ENCODE measurements at regions not wholly inside any gene's neighbourhood (a gene's known extent, or its start where the extent isn't known, plus 50 kb on each side); places are given as distances from the start of the nearest gene placed in this dataset.

DNA sequence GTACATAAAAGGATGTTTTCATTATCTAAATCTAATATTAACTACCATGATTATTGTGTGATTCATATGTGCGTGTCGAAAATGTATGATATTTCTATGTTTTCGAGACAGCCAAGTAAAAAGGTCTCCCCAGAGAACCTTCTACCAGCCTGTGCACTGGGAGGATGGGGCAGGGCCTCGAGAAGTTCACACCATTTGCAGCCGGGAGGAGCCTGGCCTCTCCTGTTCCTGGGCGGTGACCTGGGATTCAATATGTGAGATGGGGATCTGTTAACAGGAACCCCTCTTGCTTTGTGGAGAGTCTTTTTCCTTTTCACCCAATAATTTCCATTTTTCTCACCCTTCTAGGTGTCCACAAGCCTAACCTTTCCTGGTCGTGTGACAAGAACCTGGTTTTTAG, 189.3 kb downstream of the IPO8 start:
- FAIRE-seq: no peak

DNA sequence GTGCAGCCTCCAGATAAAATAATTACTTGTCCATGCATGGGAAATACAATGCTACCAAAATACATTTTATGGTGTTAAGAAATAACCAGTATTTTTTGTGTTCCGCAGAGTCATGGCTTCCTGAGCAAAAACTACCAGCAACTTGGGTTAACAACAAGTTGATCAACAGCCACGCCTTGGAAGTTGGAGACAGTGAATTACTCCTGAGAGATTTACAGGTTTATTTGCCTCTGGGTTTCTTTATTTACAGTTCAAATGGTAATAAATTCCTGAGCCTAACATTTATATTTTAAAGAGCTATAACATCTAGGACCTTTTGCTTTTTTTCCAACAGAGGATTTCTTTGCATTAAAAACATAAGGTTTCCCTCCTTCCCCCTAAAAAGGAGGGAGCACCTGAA, 194.0 kb downstream of the IPO8 start:
- FAIRE-seq: no peak

GRCh38 chr12:30500532-30500931, 195.1 kb downstream of the IPO8 start:
- FAIRE-seq: no peak

DNA sequence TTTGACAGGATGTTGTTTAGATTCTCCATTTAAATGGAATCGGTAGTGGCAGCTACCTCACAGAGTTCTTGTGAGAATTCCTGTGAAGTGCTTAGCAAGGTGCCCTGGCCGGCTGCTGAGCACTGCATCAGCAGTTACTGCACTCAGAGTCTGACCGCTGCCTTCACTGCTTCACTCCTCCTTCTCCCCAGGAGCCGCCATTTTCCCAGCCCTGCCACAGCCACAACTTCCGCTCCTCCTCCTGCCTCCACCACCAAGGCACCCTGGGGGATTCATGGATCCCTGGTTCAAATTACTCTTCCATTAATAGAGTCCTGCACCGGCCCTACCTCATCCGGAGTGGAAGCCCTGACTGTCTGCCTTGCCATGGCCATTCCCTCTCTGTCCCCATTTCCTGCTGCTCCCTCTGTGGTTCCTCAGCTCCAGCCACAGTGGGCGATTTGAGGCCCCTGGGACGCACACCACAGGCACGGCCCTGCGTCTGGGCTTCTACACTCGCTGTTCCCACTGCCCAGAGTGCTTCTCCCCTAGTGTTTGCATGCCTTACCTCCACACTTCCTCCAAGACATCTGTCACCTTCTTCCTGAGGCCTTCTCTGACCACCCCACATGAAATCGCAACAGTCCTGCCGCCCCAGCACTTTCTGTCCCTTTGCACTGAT, 210.3 kb downstream of the IPO8 start:
- FAIRE-seq: no peak

- FAIRE-seq: no peak
Observed at GRCh38 chr12:30484658-30485057, 211.0 kb downstream of the IPO8 start.

- FAIRE-seq: no peak
Observed at GRCh38 chr12:30482650-30483049, 213.0 kb downstream of the IPO8 start.

DNA sequence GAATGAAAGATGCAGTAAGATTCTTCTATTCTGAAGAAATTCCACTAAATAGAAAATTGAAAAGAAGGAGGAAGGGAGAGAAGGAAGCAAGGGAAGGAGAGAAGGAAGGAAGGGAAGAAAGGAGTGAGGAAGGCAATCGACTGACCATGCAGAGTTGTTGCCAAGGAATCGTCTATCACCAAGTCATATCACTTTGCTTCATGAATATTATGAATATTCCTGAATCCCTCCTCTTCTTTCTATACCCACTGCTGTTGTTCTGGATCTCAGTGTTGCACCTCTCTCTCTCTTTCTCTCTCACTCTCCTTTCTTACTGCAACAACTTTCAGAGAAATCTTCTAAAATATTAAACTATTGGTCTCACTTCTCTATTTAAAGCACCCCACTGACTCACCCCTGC, 222.4 kb downstream of the IPO8 start:
- no peak for FAIRE-seq

DNA sequence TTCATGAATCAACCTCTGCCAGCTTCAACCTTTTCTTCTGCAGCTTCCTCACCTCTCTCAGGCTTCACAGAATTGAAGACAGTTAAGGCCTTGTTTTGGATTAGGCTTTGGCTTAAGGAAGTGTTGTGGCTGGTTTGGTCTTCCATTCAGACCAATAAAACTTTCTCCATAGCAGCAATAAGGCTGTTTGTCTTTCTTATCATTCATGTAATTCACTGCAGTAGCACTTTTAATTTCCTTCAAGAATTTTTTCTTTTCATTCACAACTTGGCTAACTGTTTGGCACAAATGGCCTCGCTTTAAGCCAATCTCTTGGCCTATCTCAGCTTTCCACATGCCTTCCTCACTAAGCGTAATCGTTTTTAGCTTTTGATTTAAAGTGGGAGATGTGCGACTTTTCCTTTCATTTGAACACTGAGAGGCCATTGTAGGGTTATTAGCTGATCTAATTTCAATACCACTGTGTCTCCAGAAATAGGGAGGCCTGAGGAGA, 229.5 kb downstream of the IPO8 start:
- no peak for FAIRE-seq

DNA sequence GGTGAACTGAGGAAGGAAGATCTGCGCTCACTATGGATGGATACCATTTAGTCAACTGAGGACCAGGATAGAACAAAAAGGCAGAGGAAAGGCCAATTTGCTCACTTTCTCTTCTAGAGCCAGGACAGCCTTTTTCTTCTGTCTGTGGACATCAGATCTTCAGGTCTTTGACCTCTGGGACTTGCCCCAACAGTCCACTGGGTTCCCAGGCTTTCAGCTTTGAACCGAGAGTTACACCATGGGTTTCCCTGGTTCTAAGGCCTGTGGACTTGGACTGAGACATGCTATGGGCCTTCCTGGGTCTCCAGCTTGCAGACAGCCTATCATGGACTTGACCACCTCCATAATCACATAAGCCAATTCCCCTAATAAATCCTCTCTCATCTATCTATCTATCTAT, 232.0 kb downstream of the IPO8 start:
- FAIRE-seq: no peak

DNA sequence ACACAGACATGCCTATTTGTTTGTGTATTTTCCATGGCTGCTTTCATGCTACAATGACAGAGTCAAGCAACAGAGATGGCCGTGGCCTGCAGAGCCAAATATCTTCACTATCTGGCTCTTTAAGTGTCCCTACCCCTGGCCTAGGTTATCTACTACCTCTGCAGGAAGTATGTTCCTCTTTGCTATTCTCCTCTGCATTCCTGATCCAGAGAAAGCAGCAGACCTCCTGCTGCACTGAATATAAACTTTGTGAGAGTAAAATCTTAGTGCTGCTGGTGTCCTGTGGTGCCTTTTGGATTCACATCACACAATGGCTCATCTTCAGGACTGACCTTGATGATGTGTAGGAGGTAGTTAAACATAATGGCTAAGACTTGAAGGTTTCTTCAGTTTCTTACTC, 233.4 kb downstream of the IPO8 start:
- FAIRE-seq: no peak

GRCh38 chr12:30461026-30461615, 234.5 kb downstream of the IPO8 start:
- FAIRE-seq: no peak

DNA sequence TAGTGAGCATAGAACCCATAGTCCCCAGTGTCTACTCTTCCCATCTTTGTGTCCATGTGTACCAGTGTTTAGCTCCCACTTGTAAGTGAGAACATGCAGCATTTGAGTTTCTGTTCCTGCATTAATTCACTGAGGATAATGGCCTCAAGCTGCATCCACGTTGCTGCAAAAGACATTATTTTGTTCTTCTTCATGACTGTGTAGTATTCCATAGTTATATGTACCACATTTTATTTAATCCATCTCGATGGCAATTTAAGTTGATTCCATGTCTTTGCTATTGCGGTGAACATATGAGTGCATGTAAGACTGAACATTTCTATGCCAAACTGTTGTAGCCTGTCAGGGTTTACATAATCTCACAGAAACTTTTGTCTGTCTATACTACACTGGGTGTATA, 237.2 kb downstream of the IPO8 start:
- FAIRE-seq: no peak

GRCh38 chr12:30457621-30458289, 237.9 kb downstream of the IPO8 start:
- FAIRE-seq: no peak

DNA sequence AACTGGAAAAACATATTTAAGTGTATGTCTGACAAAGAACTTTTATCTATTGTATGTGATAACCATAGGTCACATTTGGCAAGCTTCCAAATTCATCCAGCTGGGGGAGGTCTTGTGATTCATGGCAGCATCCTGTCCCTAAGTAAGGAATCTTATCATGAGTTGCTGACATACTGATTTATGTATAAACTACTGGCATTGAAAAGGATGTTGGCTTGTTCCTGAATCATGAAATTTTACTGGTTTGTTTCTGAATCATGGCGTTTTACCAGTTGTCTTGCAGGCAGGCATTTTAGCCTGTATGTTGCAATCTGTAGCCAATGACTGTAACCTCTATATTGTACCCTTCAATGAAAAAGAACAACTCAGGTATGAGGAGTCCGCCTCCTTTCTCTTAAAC, 244.8 kb downstream of the IPO8 start:
- no peak for FAIRE-seq

- FAIRE-seq: no peak
Observed at GRCh38 chr12:30450226-30450625, 245.4 kb downstream of the IPO8 start.

- FAIRE-seq: no peak
Observed at GRCh38 chr12:30448038-30448437, 247.6 kb downstream of the IPO8 start.

DNA sequence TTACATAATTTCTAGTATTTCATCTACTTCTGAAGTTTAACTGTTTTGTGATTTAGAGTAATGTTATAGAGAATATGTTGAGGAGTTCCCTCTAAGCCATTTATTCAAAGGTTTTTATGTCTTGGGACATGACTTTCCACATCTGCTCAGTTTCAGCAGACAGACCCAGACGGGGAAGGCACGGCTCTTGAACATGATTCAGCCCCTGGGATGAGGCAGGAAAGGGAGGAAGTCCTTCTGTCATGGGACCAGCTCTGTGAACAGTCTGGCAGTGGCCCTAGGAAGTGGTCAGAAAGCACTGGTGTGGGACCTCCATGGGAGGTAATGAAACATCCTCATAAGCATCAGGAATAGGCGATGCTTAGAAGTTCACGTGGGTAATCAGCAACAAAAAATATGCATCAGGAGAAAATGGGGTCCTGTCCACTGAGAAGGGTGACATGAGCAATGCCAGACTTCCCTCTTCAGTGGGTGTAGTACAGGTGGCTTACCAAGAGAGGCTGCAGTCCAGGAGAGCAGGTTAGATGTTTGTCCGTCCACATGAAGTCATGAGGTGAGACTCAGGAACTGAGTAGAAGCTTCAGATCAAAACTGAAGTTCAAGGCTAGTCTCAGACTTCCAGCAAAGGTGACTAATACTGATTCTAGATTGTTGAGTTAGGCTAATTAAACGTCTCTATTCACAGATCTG, 248.5 kb downstream of the IPO8 start:
- FAIRE-seq: no peak

- no peak for FAIRE-seq
Observed at GRCh38 chr12:30442461-30442860, 253.2 kb downstream of the IPO8 start.

GRCh38 chr12:30440826-30441602, 254.7 kb downstream of the IPO8 start:
- FAIRE-seq: no peak

DNA sequence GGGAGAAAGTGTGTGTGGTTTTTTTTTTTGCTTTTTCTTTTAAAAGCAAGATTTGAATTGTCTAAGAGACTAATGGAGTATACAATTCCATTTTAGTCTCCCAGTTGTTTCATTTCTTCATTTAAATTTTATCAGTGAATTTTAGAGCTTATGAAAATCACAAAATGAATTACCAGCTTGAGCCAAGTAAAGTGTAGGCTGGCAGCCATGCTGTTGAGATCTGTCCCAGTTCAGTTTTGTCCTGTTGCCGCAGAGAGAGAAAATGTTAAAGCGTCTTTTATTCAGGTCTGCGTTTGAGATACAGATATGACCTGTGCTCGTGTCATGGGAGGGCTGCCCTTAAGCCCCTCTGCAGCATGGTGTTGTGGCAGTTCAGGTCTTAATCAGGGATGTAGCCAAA, 256.5 kb downstream of the IPO8 start:
- no peak for FAIRE-seq

GRCh38 chr12:30438601-30439041, 257.0 kb downstream of the IPO8 start:
- no peak for FAIRE-seq

DNA sequence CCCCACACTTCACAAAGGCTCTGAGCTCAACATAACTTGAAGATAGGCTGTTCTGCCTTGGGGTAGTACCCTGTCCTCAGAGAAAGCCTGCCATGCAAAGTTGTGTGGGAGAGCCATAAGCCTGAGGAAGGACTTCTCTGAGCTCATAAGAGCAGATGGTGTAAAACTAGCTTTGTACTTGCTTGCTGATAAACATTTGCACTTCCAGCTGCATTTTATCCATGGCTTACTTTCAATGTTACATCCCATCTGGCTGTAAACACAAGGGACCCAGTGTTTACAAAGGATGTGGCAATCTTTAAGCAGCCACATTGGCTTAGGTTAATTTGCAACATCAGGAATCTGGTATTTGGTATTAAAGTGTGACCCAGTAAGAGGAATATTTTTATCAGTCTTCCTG, 258.1 kb downstream of the IPO8 start:
- FAIRE-seq: no peak

DNA sequence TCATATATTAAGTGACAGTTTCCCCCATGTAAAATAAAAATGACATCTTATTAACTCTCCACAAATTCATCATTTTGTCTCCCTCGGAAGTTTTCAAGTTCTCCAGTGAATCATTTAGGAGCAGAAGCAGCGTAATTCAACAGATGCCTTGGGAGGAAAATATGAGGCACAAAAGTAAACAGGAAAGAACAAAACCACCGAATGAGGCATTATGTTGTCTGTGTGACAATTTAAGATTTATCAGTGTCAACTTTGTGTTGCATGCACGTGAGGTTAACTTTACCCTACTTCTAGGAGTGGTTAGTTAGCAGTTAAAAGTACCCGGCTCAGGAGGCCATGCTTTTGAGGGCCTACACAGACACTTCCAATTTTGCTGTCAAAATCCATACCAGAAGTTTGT, 258.6 kb downstream of the IPO8 start:
- no peak for FAIRE-seq
